Right renal pelvis (tissue), 4 donors: ENCODE measurements at regions not wholly inside any gene's neighbourhood (a gene's known extent, or its start where the extent isn't known, plus 50 kb on each side); places are given as distances from the start of the nearest gene placed in this dataset.

Source experiments
- DNase-seq, 4 donors: peaks; one replicate each; pipeline ENCODE4 v3.0.0-alpha.2; 2013; ENCODE audit warnings: low read depth in 4 of 4, low spot score in 3 of 4, missing footprints in 1 of 4

GRCh38 chr2:106941372-106941993 is 55.5 kb upstream of the ST6GAL2 start:
- DNase-seq, result no peak

- DNase-seq, result no peak
Measured at GRCh38 chr2:106943468-106944200, 57.7 kb upstream of the ST6GAL2 start.

- no peak for DNase-seq
Measured at GRCh38 chr2:106944215-106944614, 58.2 kb upstream of the ST6GAL2 start.

- DNase-seq, result no peak
Measured at GRCh38 chr2:106948540-106948939, 62.6 kb upstream of the ST6GAL2 start.

GRCh38 chr2:106953236-106953635 is 67.3 kb upstream of the ST6GAL2 start:
- DNase-seq, result no peak

- no peak for DNase-seq
Measured at GRCh38 chr2:106953779-106954178, 67.8 kb upstream of the ST6GAL2 start.

- DNase-seq, result no peak
Measured at GRCh38 chr2:106954304-106954703, 68.3 kb upstream of the ST6GAL2 start.

- DNase-seq, result no peak
Measured at GRCh38 chr2:106956416-106956815, 70.4 kb upstream of the ST6GAL2 start.

- DNase-seq, result no peak
Measured at GRCh38 chr2:106956879-106957278, 70.9 kb upstream of the ST6GAL2 start.

- no peak for DNase-seq
Measured at GRCh38 chr2:106959975-106960682, 74.2 kb upstream of the ST6GAL2 start.

- DNase-seq, result no peak
Measured at GRCh38 chr2:106960683-106961161, 74.8 kb upstream of the ST6GAL2 start.

- no peak for DNase-seq
Measured at GRCh38 chr2:106961328-106961727, 75.4 kb upstream of the ST6GAL2 start.

GRCh38 chr2:106963156-106963555 is 77.2 kb upstream of the ST6GAL2 start:
- DNase-seq, result no peak

GRCh38 chr2:106963893-106964292 is 77.9 kb upstream of the ST6GAL2 start:
- DNase-seq, result no peak

- no peak for DNase-seq
Measured at GRCh38 chr2:106965611-106966010, 79.6 kb upstream of the ST6GAL2 start.

- no peak for DNase-seq
Measured at GRCh38 chr2:106969777-106970176, 83.8 kb upstream of the ST6GAL2 start.

- no peak for DNase-seq
Measured at GRCh38 chr2:106970471-106971261, 84.7 kb upstream of the ST6GAL2 start.

- no peak for DNase-seq
Measured at GRCh38 chr2:106972782-106973181, 86.8 kb upstream of the ST6GAL2 start.

- no peak for DNase-seq
Measured at GRCh38 chr2:106974891-106975290, 88.9 kb upstream of the ST6GAL2 start.

- DNase-seq, result no peak
Measured at GRCh38 chr2:106975641-106976040, 89.7 kb upstream of the ST6GAL2 start.

- DNase-seq, result no peak
Measured at GRCh38 chr2:106976548-106976947, 90.6 kb upstream of the ST6GAL2 start.
